H1 (cell line): ENCODE measurements at regions not wholly inside any gene's neighbourhood (a gene's known extent, or its start where the extent isn't known, plus 50 kb on each side); places are given as distances from the start of the nearest gene placed in this dataset.

ENCODE experiments used
- CTCF ChIA-PET: fragments of 300-600 bp; sonication (Branson Sonifier 250); formaldehyde crosslinking; loops from one replicate; lab custom pipeline; 2021; ENCODE audit not compliant: partially characterized antibody; lab: Charles Lee
- POLR2A ChIA-PET: fragments of 300-600 bp; sonication (Branson Sonifier 250); formaldehyde crosslinking; loops from one replicate; lab custom pipeline; 2021; ENCODE audit warnings: inconsistent platforms; ENCODE audit not compliant: partially characterized antibody; lab: Charles Lee
- DNase-seq, 2 experiments: peaks; one replicate each; pipeline versions ENCODE4 v3.0.0 to v3.0.0-alpha.2; 2010 to 2022; ENCODE audit warnings: low spot score in 2 of 2, low read depth in 1 of 2, mixed read lengths in 1 of 2
- FAIRE-seq: peaks from 2 replicates; lab custom pipeline; 2011; peaks lifted over from hg19 to GRCh38; lab: Jason Lieb, UNC
- H2AFZ ChIP-seq: 2 replicates; pipeline ENCODE4 v1.8.1; 2012; ENCODE audit warnings: low read length, inconsistent platforms
- H2AK5ac ChIP-seq: 2 replicates; pipeline ENCODE4 v1.6.1; 2013; ENCODE audit warnings: low read depth, low read length
- H2BK120ac ChIP-seq: replicated peaks from 2 replicates; pipeline ENCODE3; 2013; ENCODE audit warnings: low read depth, low read length, inconsistent platforms
- H2BK12ac ChIP-seq: 2 replicates; pipeline ENCODE4 v1.6.1; 2013; ENCODE audit warnings: low read depth, low read length
- H2BK15ac ChIP-seq: 2 replicates; pipeline ENCODE4 v1.6.1; 2013; ENCODE audit warnings: low read length
- H2BK20ac ChIP-seq: 2 replicates; pipeline ENCODE4 v1.6.1; 2013; ENCODE audit warnings: low read length
- H2BK5ac ChIP-seq: 2 replicates; pipeline ENCODE4 v1.6.1; 2013; ENCODE audit warnings: low read depth, low read length
- H3K14ac ChIP-seq: 2 replicates; pipeline ENCODE4 v1.6.1; 2013; ENCODE audit warnings: inconsistent platforms; ENCODE audit not compliant: insufficient read length
- H3K18ac ChIP-seq: 2 replicates; pipeline ENCODE4 v1.6.1; 2013; ENCODE audit warnings: low read length; ENCODE audit errors: extremely low read depth
- H3K23ac ChIP-seq: 2 replicates; pipeline ENCODE4 v1.6.1; 2013; ENCODE audit warnings: inconsistent platforms; ENCODE audit not compliant: insufficient read length
- H3K23me2 ChIP-seq: 2 replicates; pipeline ENCODE4 v1.6.1; 2013; ENCODE audit warnings: low read depth, low read length
- H3K27ac ChIP-seq: 2 replicates; pipeline ENCODE4 v1.6.1; 2011; ENCODE audit warnings: low read depth, low read length, inconsistent platforms
- H3K27me3 ChIP-seq, 4 experiments: replicated peaks in 1 of 4; 1 replicate in 1 of 4; 2 replicates in 3 of 4; pipeline versions ENCODE4 v1.6.1 to v1.8.1; 2011 to 2013; ENCODE audit warnings: low read length in 3 of 4, mild to moderate bottlenecking in 3 of 4, inconsistent platforms in 2 of 4, mixed read lengths in 2 of 4, moderate library complexity in 1 of 4; ENCODE audit not compliant: control insufficient read depth in 3 of 4, insufficient read depth in 3 of 4; ENCODE audit errors: extremely low read depth in 1 of 4
- H3K36me3 ChIP-seq, 4 experiments: 2 replicates each; pipeline versions ENCODE4 v1.6.1 to v1.8.1; 2011 to 2013; ENCODE audit warnings: mild to moderate bottlenecking in 4 of 4, low read length in 3 of 4, moderate library complexity in 2 of 4, control low read depth in 1 of 4, inconsistent platforms in 1 of 4; ENCODE audit not compliant: insufficient read depth in 4 of 4, control insufficient read depth in 2 of 4
- H3K4ac ChIP-seq: replicated peaks from 2 replicates; pipeline ENCODE3; 2013; ENCODE audit warnings: low read length, low read depth, mixed read lengths, inconsistent platforms; ENCODE audit not compliant: insufficient read length
- H3K4me1 ChIP-seq, 4 experiments: replicated peaks in 1 of 4; 1 replicate in 1 of 4; 2 replicates in 3 of 4; pipeline versions ENCODE4 v1.6.1 to v1.8.1; 2011 to 2013; ENCODE audit warnings: low read length in 3 of 4, inconsistent platforms in 2 of 4, mixed read lengths in 1 of 4; ENCODE audit not compliant: insufficient read depth in 4 of 4, control insufficient read depth in 3 of 4
- H3K4me2 ChIP-seq, 2 experiments: 2 replicates each; pipeline versions ENCODE4 v1.6.1 to v1.8.1; 2011 to 2013; ENCODE audit warnings: low read depth in 2 of 2, low read length in 2 of 2, control low read depth in 1 of 2, inconsistent platforms in 1 of 2, mild to moderate bottlenecking in 1 of 2; ENCODE audit not compliant: insufficient read depth in 1 of 2
- H3K4me3 ChIP-seq, 4 experiments: fragments of 200-600, 300-600 bp in 1 of 4; sonication (generic), shearing (Covaris generic), sonication (Bioruptor Twin) in 1 of 4; 2 replicates each; pipeline versions ENCODE4 v1.5.1 to v1.8.1; 2011 to 2016; ENCODE audit warnings: low read length in 4 of 4, low read depth in 3 of 4, control low read depth in 2 of 4, inconsistent platforms in 2 of 4, mild to moderate bottlenecking in 2 of 4, mixed read lengths in 1 of 4, moderate library complexity in 1 of 4; ENCODE audit not compliant: insufficient read depth in 2 of 4; ENCODE audit errors: extremely low read depth in 1 of 4
- H3K56ac ChIP-seq: replicated peaks from 2 replicates; pipeline ENCODE3; 2013; ENCODE audit warnings: low read depth, mild to moderate bottlenecking, mixed read lengths, low read length, inconsistent platforms; ENCODE audit not compliant: insufficient read length
- H3K79me1 ChIP-seq: 2 replicates; pipeline ENCODE4 v1.6.1; 2013; ENCODE audit warnings: low read depth, low read length, control low read depth
- H3K79me2 ChIP-seq, 2 experiments: 2 replicates each; pipeline versions ENCODE4 v1.6.1 to v1.8.1; 2012 to 2013; ENCODE audit warnings: low read length in 2 of 2, mild to moderate bottlenecking in 2 of 2, inconsistent platforms in 1 of 2; ENCODE audit not compliant: insufficient read depth in 2 of 2, control insufficient read depth in 1 of 2
- H3K9ac ChIP-seq, 4 experiments: replicated peaks in 1 of 4; 1 replicate in 1 of 4; 2 replicates in 3 of 4; pipeline versions ENCODE4 v1.6.1 to v1.8.1; 2011 to 2013; ENCODE audit warnings: low read depth in 3 of 4, low read length in 3 of 4, control low read depth in 2 of 4, mild to moderate bottlenecking in 2 of 4, moderate library complexity in 2 of 4, inconsistent platforms in 1 of 4; ENCODE audit errors: extremely low read depth in 1 of 4
- H3K9me3 ChIP-seq, 2 experiments: 2 replicates each; pipeline versions ENCODE4 v1.6.1 to v1.8.1; 2012 to 2013; ENCODE audit warnings: mild to moderate bottlenecking in 2 of 2, moderate library complexity in 2 of 2, control low read depth in 1 of 2, inconsistent platforms in 1 of 2, low read depth in 1 of 2, low read length in 1 of 2, mixed read lengths in 1 of 2; ENCODE audit not compliant: insufficient read depth in 2 of 2
- H4K20me1 ChIP-seq, 2 experiments: replicated peaks in 1 of 2; 2 replicates each; pipeline versions ENCODE3 to v1.8.1; 2011 to 2013; ENCODE audit warnings: inconsistent platforms in 2 of 2, low read length in 2 of 2, mild to moderate bottlenecking in 1 of 2; ENCODE audit not compliant: insufficient read depth in 2 of 2, control insufficient read depth in 1 of 2
- H4K5ac ChIP-seq: 2 replicates; pipeline ENCODE4 v1.6.1; 2013; ENCODE audit warnings: low read length, low read depth, mixed read lengths, inconsistent platforms; ENCODE audit not compliant: insufficient read length
- H4K8ac ChIP-seq: 2 replicates; pipeline ENCODE4 v1.8.0; 2013; ENCODE audit warnings: mild to moderate bottlenecking, moderate library complexity, low read length, inconsistent platforms; ENCODE audit not compliant: insufficient read depth; ENCODE audit errors: extremely low read depth
- H4K91ac ChIP-seq: replicated peaks from 2 replicates; pipeline ENCODE3; 2013; ENCODE audit warnings: low read length, mixed read lengths, inconsistent platforms; ENCODE audit not compliant: insufficient read length
- ATF2 ChIP-seq: IDR thresholded peaks from 2 replicates; pipeline ENCODE4 v1.6.1; 2012; ENCODE audit warnings: low read length, inconsistent platforms
- BRCA1 ChIP-seq: IDR thresholded peaks from 2 replicates; pipeline ENCODE4 v1.6.1; 2012; ENCODE audit warnings: low read depth, low read length, improper control_type of control experiment
- CHD2 ChIP-seq: IDR thresholded peaks from 2 replicates; pipeline ENCODE4 v1.6.1; 2012; ENCODE audit warnings: low read length, improper control_type of control experiment
- EP300 ChIP-seq, 2 experiments: IDR thresholded peaks; 1 replicate in 1 of 2; 2 replicates in 1 of 2; pipeline ENCODE4 v1.6.1; 2011 to 2012; ENCODE audit warnings: low read depth in 2 of 2, low read length in 2 of 2, mild to moderate bottlenecking in 2 of 2, borderline replicate concordance in 1 of 2, inconsistent platforms in 1 of 2, moderate library complexity in 1 of 2
- HDAC2 ChIP-seq, 2 experiments: fragments of 300-600 bp in 1 of 2; sonication (generic) in 1 of 2; IDR thresholded peaks; 2 replicates each; pipeline ENCODE4 v1.6.1; 2011 to 2012; ENCODE audit warnings: low read depth in 2 of 2, low read length in 2 of 2, mild to moderate bottlenecking in 2 of 2, moderate library complexity in 2 of 2, borderline replicate concordance in 1 of 2, inconsistent platforms in 1 of 2
- MAFK ChIP-seq: IDR thresholded peaks from 2 replicates; pipeline ENCODE4 v1.6.1; 2012; ENCODE audit warnings: low read depth, mild to moderate bottlenecking, improper control_type of control experiment, low read length
- SAP30 ChIP-seq: fragments of 300-600 bp; sonication (generic); IDR thresholded peaks from 2 replicates; pipeline ENCODE4 v1.7.1; 2012; ENCODE audit warnings: low read length, moderate library complexity, mild to moderate bottlenecking, inconsistent platforms; ENCODE audit not compliant: insufficient read depth, insufficient replicate concordance
- SIRT6 ChIP-seq: IDR thresholded peaks from one replicate; pipeline ENCODE4 v1.7.1; 2012; ENCODE audit warnings: low read length, inconsistent platforms
- SIX5 ChIP-seq: IDR thresholded peaks from 2 replicates; pipeline ENCODE4 v1.6.1; 2011; ENCODE audit warnings: mild to moderate bottlenecking, low read depth, low read length
- SP1 ChIP-seq: IDR thresholded peaks from 2 replicates; pipeline ENCODE4 v1.6.1; 2011; ENCODE audit warnings: low read depth, low read length
- TAF1 ChIP-seq: IDR thresholded peaks from 2 replicates; pipeline ENCODE4 v1.6.1; 2011; ENCODE audit warnings: mild to moderate bottlenecking, low read depth, low read length
- TBP ChIP-seq: IDR thresholded peaks from 2 replicates; pipeline ENCODE4 v1.6.1; 2011; ENCODE audit warnings: low read depth, low read length, improper control_type of control experiment
- WGBS, 2 experiments: shearing (Covaris generic) in 1 of 2; methylation state at CpG; one replicate each; pipeline versions ENCODE4 v1.1.6 to v1.1.7; 2013 to 2015; ENCODE audit warnings: low lambda C conversion rate in 2 of 2, mixed read lengths in 2 of 2, inconsistent platforms in 1 of 2, low coverage in 1 of 2, missing lambda C conversion rate in 1 of 2; ENCODE audit not compliant: insufficient replicate concordance in 2 of 2, insufficient coverage in 1 of 2, insufficient read length in 1 of 2; ENCODE audit errors: extremely low coverage in 1 of 2, missing lambda C conversion rate in 1 of 2; 5-methylcytosine and 5-hydroxymethylcytosine counted together
- TF ChIP-seq, protein P1 (sequence below): IDR thresholded peaks from 2 replicates; pipeline ENCODE4 v1.6.1; 2011; ENCODE audit warnings: low read length, improper control_type of control experiment

DNA sequence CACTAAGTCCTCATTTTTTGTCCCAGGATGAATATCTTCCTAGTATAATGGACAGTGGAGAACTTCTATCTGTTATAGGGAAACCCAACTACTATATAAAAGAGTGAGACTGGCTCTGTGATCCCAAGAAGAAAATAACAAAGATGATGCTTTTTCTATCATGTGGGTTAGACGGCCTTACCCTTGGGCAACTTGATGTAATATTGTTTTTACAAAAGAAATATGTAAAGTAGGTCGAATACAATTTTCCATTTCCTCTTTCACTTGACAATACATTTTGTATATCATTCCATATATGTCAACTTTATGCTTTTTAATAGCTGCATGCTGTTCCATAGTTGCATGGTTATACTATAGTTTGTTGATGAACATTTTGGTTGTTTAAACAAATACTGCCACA lies 87.5 kb upstream of the SESTD1 start:
- Histone ChIP-seq H3K4me2 (no peak overlapping the region), H2BK12ac (no peak overlapping the region), H2BK20ac (no peak overlapping the region), H2AK5ac (no peak overlapping the region), H3K36me3 (no peaks in the 10 kb centered on the region), H3K4ac (no peak overlapping the region), H3K79me2 (no peaks in the 10 kb centered on the region), H3K56ac (no peak overlapping the region), H3K4me1 (no peaks in the 10 kb centered on the region), H3K18ac (no peak overlapping the region), H4K91ac (no peak overlapping the region), H3K79me1 (no peaks in the 10 kb centered on the region), H3K23me2 (no peaks in the 10 kb centered on the region), H3K4me3 (no peak overlapping the region), H4K20me1 (no peaks in the 10 kb centered on the region), H4K5ac (no peak overlapping the region), H3K23ac (no peak overlapping the region), H3K9me3 (no peaks in the 10 kb centered on the region), H3K27me3 (no peaks in the 10 kb centered on the region), H2AFZ (no peak overlapping the region), H3K9ac (no peak overlapping the region), H2BK5ac (no peak overlapping the region), H3K14ac (no peak overlapping the region), H3K27ac (no peak overlapping the region), H2BK120ac (no peak overlapping the region), H4K8ac (no peak overlapping the region), H2BK15ac (no peak overlapping the region)
- FAIRE-seq = no peak
- WGBS, 2 experiments = 80% methylated on average over 2 of the region's 2 CpGs; no CpG with 5 or more reads in 1 of the 2 experiments
- DNase-seq = no peak
- CTCF ChIA-PET = no interaction called here
- POLR2A ChIA-PET = no interaction called here
- no peak for TF ChIP-seq MAFK
- TF ChIP-seq SAP30 = no peak
- no peak for TF ChIP-seq SIX5
- TF ChIP-seq CHD2 = no peak
- TF ChIP-seq, protein P1, sequence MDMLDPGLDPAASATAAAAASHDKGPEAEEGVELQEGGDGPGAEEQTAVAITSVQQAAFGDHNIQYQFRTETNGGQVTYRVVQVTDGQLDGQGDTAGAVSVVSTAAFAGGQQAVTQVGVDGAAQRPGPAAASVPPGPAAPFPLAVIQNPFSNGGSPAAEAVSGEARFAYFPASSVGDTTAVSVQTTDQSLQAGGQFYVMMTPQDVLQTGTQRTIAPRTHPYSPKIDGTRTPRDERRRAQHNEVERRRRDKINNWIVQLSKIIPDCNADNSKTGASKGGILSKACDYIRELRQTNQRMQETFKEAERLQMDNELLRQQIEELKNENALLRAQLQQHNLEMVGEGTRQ = no peak
- TF ChIP-seq TAF1 = no peak
- no peak for TF ChIP-seq TBP
- no peak for TF ChIP-seq EP300 (IDR thresholded peaks at IDR 0.05; ENCODE audit: borderline replicate concordance in 1 of 2, low read depth in 2 of 2, low read length in 2 of 2)
- no peak for TF ChIP-seq BRCA1
- TF ChIP-seq HDAC2 (IDR thresholded peaks at IDR 0.05; ENCODE audit: borderline replicate concordance in 1 of 2, low read depth in 2 of 2, low read length in 2 of 2) = no peak
- TF ChIP-seq ATF2 = no peak
- no peak for TF ChIP-seq SP1
- no peak for TF ChIP-seq SIRT6
